Stimulated activated CD4-positive, alpha-beta T cell treated with anti-CD3 and anti-CD28 coated beads, Interleukin-4, amount 100 ng/mL, for 1 hour (primary cell): ENCODE measurements at regions not wholly inside any gene's neighbourhood (a gene's known extent, or its start where the extent isn't known, plus 50 kb on each side); places are given as distances from the start of the nearest gene placed in this dataset.

Experiments
- DNase-seq: peaks from one replicate; pipeline ENCODE4 v3.0.0-alpha.2; 2020

DNA sequence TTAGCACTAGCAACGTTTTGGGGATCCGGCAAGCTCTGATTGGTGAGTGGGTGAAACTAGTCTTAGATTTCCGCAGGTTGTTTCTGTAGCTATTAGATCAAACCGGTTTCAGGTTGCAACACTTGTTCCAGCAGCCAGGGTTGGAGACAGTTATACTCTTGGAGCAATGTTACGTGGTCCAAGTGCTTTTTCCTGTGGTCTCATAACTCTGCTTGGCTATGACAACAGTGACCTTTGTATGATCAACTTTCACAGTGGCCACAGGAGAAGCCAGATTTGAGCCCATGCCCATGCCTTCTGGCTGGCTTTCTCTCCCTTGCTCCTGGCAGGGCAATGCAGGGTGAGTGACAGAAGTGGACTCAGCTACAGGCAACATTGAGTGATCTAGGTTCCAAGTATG, 84.5 kb upstream of the TAF1B start:
- no peak for DNase-seq

DNA sequence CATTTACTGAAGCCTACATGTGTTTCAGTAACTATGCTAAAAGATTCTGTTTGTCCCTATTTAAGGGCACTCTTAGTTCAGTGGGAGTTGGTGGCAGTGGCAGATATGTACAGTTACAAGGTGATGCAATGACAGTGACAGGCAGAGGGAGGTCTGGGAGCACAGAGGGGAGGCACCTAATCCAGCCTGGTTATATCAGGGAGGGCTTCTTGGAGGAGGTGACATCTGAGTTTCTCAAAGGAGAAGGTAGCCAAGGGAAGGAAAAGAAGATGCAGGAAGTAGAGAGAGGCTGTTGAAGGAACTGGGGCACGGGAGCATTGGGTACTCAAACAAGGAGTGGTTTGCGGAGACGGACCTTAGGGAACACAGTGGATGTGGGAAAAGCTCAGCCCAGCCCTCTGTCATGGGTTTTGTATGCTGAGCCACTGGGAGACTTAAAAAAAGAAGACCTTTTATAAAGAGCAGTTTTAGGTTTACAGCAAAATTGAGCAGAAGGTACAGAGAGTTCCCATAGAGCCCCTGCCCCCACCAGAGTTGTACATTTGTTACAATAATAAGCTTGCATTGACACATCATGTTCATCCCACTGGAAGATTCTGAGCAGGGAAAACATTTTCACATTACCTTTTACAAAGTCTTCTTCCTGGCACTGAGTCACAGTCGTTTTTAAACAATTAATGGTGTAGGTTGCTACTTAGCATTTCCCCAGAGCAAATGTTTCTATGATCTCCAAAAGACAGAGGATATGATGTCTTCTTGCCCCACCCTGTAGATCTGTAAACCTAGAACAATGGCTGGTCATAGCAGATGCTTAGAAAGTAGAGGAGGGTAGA, 83.0 kb upstream of the TAF1B start:
- DNase-seq, result no peak

DNA sequence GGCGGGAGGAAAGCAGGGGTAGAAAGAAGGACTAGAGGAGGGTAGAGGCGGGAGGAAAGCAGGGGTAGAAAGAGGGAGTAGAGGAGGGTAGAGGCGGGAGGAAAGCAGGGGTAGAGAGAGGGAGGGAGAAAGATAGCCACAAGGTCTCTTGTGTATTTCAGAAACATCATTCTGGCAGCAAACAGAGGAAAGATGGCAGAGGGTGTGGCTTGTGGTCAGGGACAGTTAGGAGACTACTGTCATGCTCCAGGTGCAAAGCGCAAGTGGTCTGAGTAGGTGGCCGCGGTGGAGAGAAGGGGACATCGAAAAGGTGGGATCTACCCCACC, 82.4 kb upstream of the TAF1B start:
- no peak for DNase-seq

- no peak for DNase-seq
Observed at GRCh38 chr2:9761577-9761976, 81.7 kb upstream of the TAF1B start.

- DNase-seq, result no peak
Observed at GRCh38 chr2:9762164-9762563, 81.1 kb upstream of the TAF1B start.

GRCh38 chr2:9762941-9763340, 80.3 kb upstream of the TAF1B start:
- DNase-seq, result no peak

- no peak for DNase-seq
Observed at GRCh38 chr2:9763356-9764152, 79.7 kb upstream of the TAF1B start.

- no peak for DNase-seq
Observed at GRCh38 chr2:9764153-9764778, 79.0 kb upstream of the TAF1B start.

DNA sequence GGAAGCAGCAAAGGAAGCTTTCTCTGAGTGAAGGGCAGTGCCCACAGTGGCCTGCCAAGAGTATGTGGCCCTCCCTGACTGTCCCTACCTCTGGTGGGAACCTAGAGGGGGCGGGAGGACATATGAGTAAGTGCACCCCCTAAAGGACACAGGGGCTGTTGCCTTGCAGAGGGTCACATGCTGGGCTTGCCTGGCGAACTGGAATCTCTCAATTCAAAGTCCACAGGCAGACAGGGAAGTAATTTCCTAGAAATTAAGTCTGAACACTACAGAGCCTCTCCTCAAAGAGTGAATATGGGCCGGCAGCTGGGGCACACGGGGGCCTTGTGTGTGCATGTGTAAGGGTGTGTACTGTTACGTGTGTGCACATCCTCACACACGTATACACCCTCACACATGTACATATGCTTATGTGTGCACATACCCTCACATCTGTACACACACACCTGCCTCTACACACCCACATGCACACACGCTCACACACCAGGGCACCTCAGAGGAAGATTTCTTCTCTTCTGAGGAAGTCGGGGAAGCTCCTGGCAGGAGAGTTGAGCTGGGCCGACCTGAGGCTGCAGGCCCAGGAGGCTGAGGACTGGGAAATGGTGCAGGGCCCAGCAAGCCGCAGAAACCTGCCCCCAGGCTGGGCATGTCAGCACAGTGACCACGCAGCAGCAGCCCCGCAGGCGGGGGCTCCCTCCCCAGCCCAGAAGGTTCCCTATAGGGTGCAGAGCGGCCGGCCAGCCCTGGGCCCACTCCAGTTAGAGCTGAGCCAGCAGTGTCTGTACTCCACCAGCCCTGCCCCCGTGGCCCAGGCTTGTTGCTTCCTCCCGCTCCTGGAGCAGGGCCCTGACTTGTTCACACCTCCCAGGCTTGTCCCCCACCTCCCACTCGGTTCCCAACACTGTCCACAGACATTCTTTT, 77.4 kb upstream of the TAF1B start:
- DNase-seq, result no peak

DNA sequence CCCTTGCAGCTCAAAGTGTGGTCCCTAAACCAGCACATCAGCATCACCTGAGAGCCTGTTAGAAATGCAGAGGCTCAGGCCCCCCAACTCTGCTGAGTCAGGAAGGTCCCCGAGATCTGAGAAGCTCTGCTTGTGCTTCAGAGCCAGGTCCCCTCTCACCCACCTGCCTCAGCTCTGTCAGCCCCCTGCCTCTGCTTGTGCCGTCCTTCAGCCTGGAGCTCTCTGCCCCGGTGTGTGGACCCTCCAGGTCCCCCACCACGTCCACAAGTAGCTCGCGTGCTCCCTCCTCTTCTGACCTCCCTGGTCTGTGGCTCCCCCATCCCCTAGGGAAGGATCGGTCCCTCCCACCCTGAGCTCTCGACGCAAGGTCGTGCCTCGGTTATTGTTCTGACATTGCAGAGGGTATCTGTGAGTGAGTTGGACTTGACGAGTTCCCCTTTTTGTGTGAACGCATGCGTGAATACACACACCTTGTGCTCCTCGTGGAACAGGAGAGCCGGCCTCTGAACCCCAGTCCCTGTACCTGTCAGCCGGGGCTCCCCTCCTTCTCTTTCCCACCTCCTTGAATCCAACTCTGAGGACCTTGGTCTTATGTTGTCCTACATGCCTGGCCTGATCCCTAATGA, 75.5 kb upstream of the TAF1B start:
- DNase-seq, result no peak

DNA sequence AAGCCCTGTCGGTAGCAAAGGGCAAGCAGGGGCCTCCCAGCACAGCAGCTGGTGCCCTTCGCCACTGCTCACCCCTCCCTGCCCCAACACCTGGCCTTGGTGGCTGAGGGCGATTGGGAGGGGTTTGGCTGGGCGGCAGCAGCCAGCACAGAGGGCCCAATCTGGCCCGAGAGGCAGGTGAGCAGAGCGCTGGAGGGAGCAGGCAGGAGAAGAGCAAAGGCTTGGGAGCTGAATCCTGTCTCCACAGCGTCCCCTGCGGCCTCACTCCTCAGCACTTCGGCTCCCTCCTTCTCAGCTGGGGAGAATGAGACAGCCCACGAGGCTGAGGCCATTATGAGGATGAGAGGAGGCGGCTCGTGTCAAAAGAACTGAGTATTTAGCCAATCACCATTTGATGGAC, 74.9 kb upstream of the TAF1B start:
- no peak for DNase-seq

DNA sequence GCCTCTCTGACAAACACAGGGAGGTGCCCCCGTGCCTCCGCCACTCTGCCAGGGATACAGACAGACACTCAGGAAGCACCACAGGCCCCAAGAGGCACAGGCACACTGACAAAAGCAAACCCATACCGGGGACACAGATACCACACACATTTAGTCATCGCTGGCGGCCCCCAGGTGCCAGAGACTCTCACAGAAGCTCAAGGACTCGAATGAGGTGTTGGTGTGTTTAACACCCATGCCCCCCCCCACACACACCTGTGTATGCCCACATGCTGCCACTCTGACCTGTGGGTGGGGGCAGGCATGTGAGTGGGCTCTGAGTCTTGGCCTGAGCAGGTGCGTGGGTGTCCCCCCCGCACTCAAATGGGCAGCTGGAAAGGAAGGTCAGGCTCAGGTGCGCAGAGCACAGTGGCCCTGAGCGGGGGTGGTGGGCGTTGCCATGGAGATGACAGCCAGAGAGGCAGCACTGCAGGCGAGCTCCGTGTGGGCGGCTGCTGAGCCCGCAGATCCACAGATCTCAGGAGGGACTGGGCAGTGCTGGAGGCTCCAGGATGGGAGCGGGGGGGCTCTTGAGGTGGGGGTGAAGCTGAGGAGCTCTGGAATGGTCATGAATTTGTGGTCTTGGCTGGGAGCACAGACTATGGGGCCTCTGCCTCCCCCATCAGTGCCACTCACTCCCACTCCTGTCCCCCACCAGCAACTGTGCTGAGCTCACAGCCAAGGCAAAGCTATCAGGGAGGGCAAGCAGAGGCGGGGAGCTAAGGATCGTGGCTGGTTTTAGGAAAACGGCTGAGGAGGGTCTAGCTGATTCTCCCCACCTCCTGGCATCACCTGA, 73.9 kb upstream of the TAF1B start:
- DNase-seq, result peak; percentile 36

- no peak for DNase-seq
Observed at GRCh38 chr2:9770006-9770307, 73.3 kb upstream of the TAF1B start.

DNA sequence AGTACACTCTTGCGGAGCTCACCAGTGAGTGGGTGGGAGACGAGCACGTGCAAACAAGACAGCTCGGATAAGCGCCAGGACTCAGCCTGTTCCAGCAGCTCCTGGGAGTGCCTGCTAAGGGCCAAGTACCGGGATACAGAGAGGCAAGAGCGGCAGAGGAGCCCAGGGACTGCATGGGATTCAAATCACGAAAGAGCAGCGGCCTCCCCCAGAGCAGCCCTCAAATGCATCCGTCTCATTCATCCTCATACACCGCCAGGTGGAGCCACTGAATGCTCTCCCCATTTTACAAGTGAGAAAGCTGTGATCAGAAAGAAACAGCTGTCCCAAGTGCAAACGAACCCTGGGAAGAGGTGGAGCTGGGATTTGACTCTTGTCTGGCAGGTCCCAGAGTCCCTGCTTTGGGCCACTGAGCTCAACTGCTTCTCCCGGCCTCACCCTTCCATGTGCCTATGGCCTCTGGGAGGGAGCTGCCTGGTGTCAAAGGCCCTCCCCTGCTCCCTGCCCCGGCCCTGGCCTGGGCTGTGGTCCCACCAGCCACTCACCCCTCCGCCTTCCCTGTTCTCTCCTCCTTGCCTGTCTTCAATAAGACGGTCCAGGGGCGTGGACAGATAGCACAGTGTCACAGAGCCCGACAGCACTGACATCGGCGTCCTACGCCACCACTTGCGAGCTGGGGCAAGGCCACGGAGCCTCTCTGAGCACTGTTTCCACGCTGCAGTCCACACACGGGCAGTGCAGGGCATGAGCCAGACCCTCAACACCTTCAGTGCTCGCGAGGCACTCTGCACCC, 72.8 kb upstream of the TAF1B start:
- DNase-seq, result peak; percentile 57

DNA sequence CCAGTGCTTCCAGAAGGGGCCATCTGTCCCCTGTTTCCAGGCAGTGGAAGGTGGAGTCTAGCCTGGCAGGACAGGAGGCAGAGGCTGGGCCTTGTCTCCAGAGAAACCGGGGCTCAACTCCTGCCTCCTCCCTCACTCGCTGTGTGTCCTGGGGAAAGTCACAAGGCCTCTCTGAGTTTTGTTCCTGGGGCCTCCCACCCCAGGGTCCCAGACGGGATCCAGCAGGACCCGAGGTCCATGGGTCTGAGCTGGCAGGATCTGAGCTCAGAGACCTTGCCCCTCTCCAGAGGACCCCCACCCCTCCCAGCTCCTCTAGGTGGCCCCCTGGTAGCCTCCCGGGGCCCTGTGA, 72.2 kb upstream of the TAF1B start:
- no peak for DNase-seq

- DNase-seq, result no peak
Observed at GRCh38 chr2:9771481-9772017, 71.7 kb upstream of the TAF1B start.

GRCh38 chr2:9772035-9772998, 71.0 kb upstream of the TAF1B start:
- DNase-seq, result no peak

DNA sequence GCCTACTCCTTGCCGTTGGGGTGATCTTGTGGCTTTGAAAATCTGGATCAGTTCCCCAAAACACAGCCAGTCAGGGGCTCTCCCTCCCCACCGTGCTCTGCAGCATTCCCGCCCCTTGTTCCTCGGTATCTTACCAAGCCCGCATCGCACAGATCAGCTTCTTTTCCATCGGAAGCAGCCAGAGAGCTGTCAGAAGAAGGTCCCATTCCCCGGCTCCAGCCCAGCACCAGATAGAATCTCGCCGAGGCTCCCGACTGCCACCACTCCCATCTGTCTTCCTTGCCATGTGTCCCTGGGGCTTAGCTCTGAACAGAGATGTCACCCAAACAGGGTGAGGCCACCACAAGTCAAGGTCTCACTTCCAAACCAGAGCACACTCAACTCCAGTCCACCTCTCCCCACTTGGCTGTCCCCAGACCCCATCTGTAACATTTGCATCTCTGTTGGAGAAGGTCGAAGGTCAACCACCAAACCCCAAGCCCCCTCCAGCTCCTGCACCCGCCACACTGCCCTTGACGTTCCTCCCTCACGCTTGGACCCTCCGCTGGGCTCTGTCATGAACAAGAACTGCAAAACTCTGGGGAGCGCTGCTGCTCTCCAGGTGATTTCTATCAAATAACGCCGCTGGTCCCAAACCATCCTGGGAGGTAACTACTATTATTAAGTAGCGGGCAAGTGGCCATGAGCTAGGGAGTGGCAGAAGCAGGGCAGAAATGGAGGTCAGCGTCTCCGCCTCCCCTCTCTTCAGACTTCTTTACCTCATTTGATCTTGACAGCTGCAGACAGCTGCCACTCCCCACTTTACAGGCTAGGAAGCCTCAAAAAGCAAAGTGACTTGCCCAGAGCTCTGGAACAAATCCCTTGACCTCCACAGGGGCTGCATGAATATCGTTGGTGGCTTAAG, 70.0 kb upstream of the TAF1B start:
- no peak for DNase-seq
